Calu3 (cell line): ENCODE measurements at regions not wholly inside any gene's neighbourhood (a gene's known extent, or its start where the extent isn't known, plus 50 kb on each side); places are given as distances from the start of the nearest gene placed in this dataset.

Source experiments
- BruUV-seq: library from RNA; stranded (reverse); fragments of 400-500 nt; replicated peaks from 2 replicates; lab custom pipeline; 2021; lab: Mats Ljungman, UMichigan
- CTCF ChIA-PET: fragments of 300-600 bp; sonication (Branson Sonifier 250); formaldehyde crosslinking; loops from one replicate; lab custom pipeline; 2022; ENCODE audit warnings: antibody characterized with exemption; lab: Charles Lee
- DNase-seq: peaks from one replicate; pipeline ENCODE4 v3.0.0; 2022
- H3K27ac Mint-ChIP-seq: one replicate; pipeline ENCODE4 v1.8.0; 2022; ENCODE audit warnings: mixed read lengths; ENCODE audit not compliant: unreplicated experiment
- H3K27me3 Mint-ChIP-seq: one replicate; pipeline ENCODE4 v1.8.0; 2022; ENCODE audit warnings: mixed read lengths; ENCODE audit not compliant: unreplicated experiment
- H3K36me3 Mint-ChIP-seq: one replicate; pipeline ENCODE4 v1.8.0; 2022; ENCODE audit warnings: mild to moderate bottlenecking, moderate library complexity, mixed read lengths; ENCODE audit not compliant: insufficient read depth, unreplicated experiment
- H3K4me1 Mint-ChIP-seq: one replicate; pipeline ENCODE4 v1.8.0; 2022; ENCODE audit warnings: mild to moderate bottlenecking, low read depth, mixed read lengths; ENCODE audit not compliant: unreplicated experiment
- H3K4me3 Mint-ChIP-seq: one replicate; pipeline ENCODE4 v1.8.0; 2022; ENCODE audit warnings: mild to moderate bottlenecking, low read depth, moderate library complexity, mixed read lengths; ENCODE audit not compliant: unreplicated experiment
- H3K9me3 Mint-ChIP-seq: one replicate; pipeline ENCODE4 v1.8.0; 2022; ENCODE audit warnings: low read depth, mixed read lengths; ENCODE audit not compliant: unreplicated experiment
- CTCF ChIP-seq: fragments of 200-600 bp; IDR thresholded peaks from one replicate; pipeline ENCODE4 v1.8.0; 2022; ENCODE audit warnings: antibody characterized with exemption; ENCODE audit not compliant: unreplicated experiment
- intact Hi-C: fragments of 100-400 bp; cut with micrococcal nuclease; formaldehyde crosslinking; loops from one replicate; pipeline ENCODE4 v1.10.0; 2022; ENCODE audit not compliant: unreplicated experiment

- intact Hi-C loops, result no loop called here
- TF ChIP-seq CTCF, result no peak
- DNase-seq, result no peak
- Mint-ChIP-seq H3K4me3 (no peak overlapping the region), H3K27me3 (peaks cover 15% of the 10 kb centered on the region), H3K4me1 (no peaks in the 10 kb centered on the region), H3K27ac (no peak overlapping the region), H3K36me3 (no peaks in the 10 kb centered on the region), H3K9me3 (no peaks in the 10 kb centered on the region)
- CTCF ChIA-PET, result no interaction called here
- BruUV-seq, result no TSS peak
Observed at GRCh38 chr4:26150948-26151347, 169.9 kb upstream of the RBPJ start.

- intact Hi-C loops, result no loop called here
- TF ChIP-seq CTCF, result no peak
- Mint-ChIP-seq H3K27ac (no peak overlapping the region), H3K4me1 (no peaks in the 10 kb centered on the region), H3K4me3 (no peak overlapping the region), H3K9me3 (no peaks in the 10 kb centered on the region), H3K27me3 (peaks cover 15% of the 10 kb centered on the region), H3K36me3 (no peaks in the 10 kb centered on the region)
- CTCF ChIA-PET, result no interaction called here
- DNase-seq, result no peak
- BruUV-seq, result no TSS peak
Observed at GRCh38 chr4:26151615-26152014, 169.2 kb upstream of the RBPJ start.

- Mint-ChIP-seq H3K4me3 (no peak overlapping the region), H3K4me1 (no peaks in the 10 kb centered on the region), H3K36me3 (no peaks in the 10 kb centered on the region), H3K27ac (no peak overlapping the region), H3K27me3 (peaks cover 15% of the 10 kb centered on the region), H3K9me3 (no peaks in the 10 kb centered on the region)
- no peak for DNase-seq
- CTCF ChIA-PET, result no interaction called here
- TF ChIP-seq CTCF, result no peak
- BruUV-seq, result no TSS peak
- intact Hi-C loops, result no loop called here
Observed at GRCh38 chr4:26152056-26152455, 168.8 kb upstream of the RBPJ start.

GRCh38 chr4:26157541-26157940 is 163.3 kb upstream of the RBPJ start:
- no peaks in the 10 kb centered on the region for H3K9me3 Mint-ChIP-seq
- H3K36me3 Mint-ChIP-seq, result no peaks in the 10 kb centered on the region
- DNase-seq, result no peak
- H3K4me3 Mint-ChIP-seq, result no peak overlapping the region
- no peaks in the 10 kb centered on the region for H3K4me1 Mint-ChIP-seq
- intact Hi-C loops, result no loop called here
- no peak overlapping the region for H3K27ac Mint-ChIP-seq
- CTCF ChIA-PET, result interaction anchor here (0.6 kb wide), 1 partner anchor 72 kb away, joined by 3 read pairs; no protein-coding TSS in a partner anchor
- no peaks in the 10 kb centered on the region for H3K27me3 Mint-ChIP-seq
- no TSS peak for BruUV-seq
- no peak for TF ChIP-seq CTCF
